HG03280 (cell line): ENCODE measurements at regions not wholly inside any gene's neighbourhood (a gene's known extent, or its start where the extent isn't known, plus 50 kb on each side); places are given as distances from the start of the nearest gene placed in this dataset.

ENCODE experiments used
- ATAC-seq: cut with Tn5 transposase; IDR thresholded peaks from one replicate; pipeline ENCODE4 v1.9.1; 2021; ENCODE audit warnings: mild to moderate bottlenecking, moderate library complexity; ENCODE audit not compliant: unreplicated experiment

DNA sequence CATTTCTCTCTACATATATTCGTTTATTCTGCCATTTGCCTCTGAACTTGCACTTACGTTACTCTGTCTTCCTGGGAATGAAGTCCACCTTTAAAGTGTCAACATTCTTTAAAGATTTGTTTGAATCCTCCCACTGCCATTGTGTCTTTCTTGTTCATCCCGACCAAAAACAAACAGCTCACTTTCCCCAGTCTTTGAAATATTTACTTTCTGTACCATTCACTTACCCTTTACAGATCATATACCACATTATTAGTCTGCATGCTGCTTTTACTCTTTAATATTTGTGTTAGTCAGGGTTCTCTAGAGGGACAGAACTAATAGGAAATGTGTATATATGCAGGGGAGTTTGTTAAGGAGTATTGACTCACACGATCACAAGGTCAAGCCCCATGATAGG, 176.6 kb upstream of the STARD13 start:
- ATAC-seq, result no peak

GRCh38 chr13:33464345-33464744, 178.8 kb upstream of the STARD13 start:
- no peak for ATAC-seq

GRCh38 chr13:33466262-33466661, 180.7 kb upstream of the STARD13 start:
- no peak for ATAC-seq

DNA sequence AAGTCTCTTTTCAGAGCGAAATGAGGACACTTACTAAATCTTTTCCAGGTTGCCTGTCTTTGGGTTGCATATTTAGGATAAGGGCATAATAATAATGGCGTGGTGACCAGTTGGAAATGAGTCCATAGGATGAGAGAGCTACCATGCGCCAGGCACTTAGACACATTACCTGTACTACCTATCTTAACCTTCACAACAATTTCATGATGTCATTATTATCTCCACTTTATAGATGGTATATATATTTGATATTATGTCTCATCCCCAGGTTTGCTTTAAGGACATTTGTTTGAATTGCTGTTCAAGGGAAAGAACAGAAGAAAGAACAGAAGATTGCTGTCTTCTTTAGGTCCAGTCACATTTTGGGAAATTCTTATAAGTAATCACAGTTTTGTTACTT, 182.0 kb upstream of the STARD13 start:
- no peak for ATAC-seq

DNA sequence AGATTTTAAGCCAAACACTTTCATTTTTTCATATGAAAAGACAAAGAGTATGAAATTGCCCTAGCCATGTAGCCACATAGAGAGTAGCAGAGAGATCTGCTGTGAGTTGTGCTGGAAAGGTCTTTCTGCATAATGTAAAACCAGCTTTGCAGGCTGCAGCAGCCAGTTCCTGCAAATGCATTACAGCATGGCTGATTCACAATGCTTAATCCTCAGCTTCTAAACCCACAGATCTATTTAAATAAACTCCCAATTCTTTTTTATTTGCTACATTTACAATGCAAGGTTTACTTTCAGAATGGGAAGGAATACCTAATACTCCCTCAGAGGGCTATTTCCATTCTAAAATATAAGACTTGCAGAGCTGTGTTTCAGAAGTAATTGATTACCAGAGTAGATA, 185.6 kb upstream of the STARD13 start:
- no peak for ATAC-seq

- ATAC-seq, result no peak
Measured at GRCh38 chr13:33472446-33472845, 186.9 kb upstream of the STARD13 start.

DNA sequence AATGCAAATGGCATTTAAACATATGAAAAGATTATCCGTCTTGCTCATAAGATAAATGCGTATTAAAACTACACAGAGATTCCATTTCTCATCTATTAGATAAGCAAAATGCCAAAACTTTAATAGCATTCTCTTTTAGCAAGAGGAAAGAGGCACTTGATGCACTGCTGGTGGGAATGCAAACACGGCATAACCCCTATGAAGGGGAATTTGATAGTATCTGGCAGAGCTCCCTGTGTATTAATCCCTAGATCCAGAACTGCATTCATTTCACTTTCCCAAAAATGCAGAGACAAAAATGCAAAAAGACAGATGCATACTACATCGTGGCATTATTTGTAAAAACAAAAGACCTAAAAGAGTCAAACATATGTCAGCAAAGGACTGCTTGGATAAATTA, 193.6 kb upstream of the STARD13 start:
- no peak for ATAC-seq

DNA sequence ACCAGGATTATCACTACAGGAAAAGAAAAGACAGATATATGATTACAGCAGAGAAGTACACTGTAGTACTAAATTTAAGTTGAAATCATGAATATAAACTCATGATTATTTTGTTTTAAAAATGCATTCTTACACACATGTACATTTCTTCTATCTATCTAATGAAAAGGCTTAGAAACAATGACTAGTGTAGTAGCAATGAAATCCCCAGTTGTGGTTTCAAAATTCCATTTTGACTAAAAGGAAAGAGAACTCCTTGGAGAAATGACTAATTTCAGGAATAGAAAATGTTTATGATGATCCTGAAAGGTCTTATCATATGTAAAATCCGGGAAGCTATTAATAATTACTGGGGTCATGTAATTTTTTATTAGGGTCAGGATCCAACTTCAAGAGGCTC, 195.0 kb upstream of the STARD13 start:
- no peak for ATAC-seq

GRCh38 chr13:33483471-33483870, 197.9 kb upstream of the STARD13 start:
- ATAC-seq, result no peak

GRCh38 chr13:33485247-33485646, 199.7 kb upstream of the STARD13 start:
- ATAC-seq, result no peak

GRCh38 chr13:33487575-33488243, 202.2 kb upstream of the STARD13 start:
- peak; percentile 57 for ATAC-seq

DNA sequence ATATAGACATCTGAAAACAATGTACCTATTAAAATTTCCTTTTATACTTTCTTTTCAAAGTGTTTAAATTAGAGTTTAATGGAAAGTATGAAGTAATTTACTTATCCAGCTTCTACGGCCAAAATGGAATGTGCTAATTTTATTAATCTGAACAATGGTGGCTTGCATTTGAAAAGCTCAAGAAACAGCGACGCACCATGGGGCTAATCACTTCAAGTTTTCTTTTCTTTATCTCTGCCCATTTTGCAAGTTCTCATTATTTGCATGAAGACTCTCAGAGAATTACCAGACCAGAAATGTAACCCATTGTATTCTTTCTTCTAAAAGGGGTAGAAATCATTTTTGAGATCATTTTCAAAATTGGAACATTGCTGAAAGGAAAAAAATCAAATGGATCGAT, 204.0 kb upstream of the STARD13 start:
- ATAC-seq, result no peak

GRCh38 chr13:33490461-33491327, 205.1 kb upstream of the STARD13 start:
- ATAC-seq, result no peak

DNA sequence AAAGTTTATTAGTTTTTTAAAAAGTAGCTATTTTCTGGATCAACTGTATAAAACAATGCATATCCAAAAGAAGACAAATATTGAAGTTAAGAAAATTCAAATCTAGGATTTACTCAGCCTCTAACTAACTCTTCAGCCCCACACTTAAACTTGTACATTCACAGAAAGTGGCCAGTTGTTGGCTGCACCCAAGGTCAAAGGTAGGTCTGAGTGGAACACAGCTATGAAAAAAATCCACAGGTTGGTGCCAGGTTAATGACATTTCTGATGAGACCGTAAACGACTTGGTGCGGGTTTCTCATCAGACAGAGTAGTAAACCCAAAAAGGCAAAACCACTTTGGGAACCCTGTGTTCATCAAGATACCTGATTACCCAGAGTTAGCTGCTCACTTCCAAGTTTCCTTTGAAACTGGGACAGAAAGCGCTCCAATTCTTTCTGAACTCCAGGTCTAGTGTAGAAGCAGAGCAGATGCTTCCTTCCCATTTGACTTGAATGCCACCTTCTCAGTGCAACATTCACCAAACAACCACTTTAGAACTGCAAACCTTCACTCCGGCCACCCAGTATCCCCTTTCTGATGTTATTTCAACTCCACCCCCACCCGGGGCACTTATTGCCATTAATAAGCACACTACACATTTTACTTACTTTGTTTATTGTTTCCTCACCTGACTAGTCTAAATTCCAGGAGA, 208.3 kb upstream of the STARD13 start:
- no peak for ATAC-seq

GRCh38 chr13:33494596-33495204, 209.1 kb upstream of the STARD13 start:
- ATAC-seq, result no peak

DNA sequence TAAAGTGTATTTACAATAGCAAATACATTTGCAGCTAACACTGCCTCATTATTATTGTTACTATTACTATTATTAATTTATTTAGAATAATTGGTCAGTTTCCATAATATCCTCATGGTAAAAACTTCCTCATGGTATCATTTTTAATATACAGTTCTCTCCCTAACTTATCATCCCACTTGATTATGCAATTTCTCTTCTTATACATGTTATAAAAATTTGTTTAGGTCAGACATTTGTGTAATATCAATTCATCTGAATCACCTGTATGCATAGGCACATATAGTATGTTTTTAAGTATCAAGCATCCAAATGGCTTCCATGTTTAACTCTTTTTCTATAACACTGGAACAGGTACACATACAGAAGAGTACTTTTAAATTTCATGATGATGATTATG, 210.8 kb upstream of the STARD13 start:
- no peak for ATAC-seq

DNA sequence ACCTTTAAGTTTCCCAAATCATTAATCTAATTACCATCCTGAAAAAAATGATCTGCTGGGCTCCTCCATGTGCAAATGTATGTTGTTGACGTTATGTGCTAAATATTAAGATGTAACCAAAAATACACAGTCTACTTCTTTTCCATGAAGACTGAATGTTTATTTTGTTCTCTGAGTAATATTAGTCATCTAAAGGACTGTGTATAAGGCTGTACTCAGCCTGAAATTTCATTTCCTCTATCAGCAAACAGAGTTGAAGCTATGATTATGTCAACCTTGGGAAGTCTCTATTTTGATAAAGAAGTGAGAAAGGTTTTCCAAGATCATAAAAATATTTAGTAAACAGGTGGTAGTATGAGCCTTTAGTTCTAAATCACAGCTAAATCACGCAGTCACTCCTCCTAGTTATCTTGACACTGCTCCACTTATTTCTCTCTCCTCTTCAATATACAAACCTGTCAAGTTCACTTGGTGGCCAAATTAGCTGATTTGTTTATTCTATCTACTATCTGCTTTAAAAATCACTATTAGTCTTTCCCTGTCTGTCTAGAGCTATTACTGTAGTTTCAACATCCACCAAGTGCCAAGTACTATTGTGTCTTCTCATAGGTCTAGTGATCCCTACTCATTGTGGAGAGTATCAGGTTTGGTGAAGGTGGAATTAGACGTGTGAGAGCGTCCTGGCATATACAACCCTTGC, 211.7 kb upstream of the STARD13 start:
- no peak for ATAC-seq

- ATAC-seq, result no peak
Measured at GRCh38 chr13:33508060-33508459, 222.5 kb upstream of the STARD13 start.

DNA sequence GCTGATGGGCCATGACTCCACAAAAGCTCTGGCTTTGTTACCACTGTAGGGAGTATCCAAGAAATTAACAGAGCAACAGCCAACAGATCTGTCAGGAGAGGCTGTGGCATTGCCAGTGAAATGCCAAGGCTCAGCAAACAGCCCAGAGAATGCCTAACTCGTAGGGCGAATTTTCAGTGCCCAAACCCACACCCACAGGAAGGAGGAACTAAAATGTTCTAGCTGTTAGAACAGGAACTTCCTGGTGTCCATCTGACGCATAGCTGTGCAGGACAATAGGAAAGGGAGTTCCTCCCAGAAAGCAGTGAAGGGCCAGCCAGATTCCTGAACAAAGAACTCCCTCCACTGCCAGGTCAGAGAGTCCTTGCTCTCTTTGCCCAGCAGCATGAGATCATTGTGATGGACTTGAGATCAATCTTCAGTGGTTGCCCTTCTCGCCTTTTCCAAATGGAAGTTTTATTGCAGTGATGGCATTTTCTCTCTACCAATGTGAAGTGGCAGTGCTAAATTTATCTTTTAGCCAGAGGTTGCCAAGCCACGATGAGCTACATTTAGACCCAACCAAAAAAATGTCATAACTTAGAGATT, 224.2 kb upstream of the STARD13 start:
- no peak for ATAC-seq

GRCh38 chr13:33510350-33510970, 224.9 kb upstream of the STARD13 start:
- no peak for ATAC-seq
